ENCODE measurements at regions not wholly inside any gene's neighbourhood (a gene's known extent, or its start where the extent isn't known, plus 50 kb on each side); places are given as distances from the start of the nearest gene placed in this dataset.
"Not testable (repeated sequence)": the region's sequence is repeated elsewhere in the genome, so short reads cannot be mapped to it uniquely, and the experiment has no call there.

DNA sequence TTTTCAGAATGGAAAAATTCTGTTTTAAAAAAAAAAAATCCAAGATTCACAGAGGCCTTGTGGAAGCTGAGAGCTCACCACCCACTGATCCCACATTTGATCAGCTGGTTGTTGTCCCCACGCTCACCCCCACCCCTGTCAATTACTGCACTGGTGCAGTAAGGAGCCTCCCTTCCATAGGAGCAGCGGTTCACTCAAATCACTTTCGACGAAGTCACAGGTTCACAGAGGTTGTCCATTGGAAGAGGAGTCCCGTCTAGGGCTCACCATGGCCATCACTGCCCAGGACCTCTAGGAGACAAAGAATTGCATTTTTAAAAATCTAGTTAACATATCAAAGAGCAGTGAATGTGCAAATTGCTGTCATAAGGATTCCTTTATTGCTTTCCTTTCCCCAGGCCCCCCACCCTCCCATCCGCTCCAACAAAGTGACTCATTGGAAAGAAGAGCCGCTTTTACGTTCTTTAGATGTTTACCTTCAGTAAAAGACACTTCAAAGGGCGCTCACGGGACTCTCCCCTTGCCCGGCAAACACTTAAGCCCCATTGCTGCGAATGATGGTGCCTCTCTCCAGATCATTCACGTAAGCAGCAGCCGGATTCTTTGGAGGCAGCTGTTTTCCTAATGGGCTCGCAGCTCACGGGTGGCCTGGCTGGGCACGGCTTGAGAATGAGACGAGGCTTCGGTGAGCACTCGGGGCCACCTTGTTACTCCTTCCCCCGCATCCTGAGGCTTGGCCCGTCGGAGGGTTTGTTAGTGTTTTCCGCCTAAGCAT, 165.5 kb upstream of the SALL3 start:
- no peak for DNase-seq

DNA sequence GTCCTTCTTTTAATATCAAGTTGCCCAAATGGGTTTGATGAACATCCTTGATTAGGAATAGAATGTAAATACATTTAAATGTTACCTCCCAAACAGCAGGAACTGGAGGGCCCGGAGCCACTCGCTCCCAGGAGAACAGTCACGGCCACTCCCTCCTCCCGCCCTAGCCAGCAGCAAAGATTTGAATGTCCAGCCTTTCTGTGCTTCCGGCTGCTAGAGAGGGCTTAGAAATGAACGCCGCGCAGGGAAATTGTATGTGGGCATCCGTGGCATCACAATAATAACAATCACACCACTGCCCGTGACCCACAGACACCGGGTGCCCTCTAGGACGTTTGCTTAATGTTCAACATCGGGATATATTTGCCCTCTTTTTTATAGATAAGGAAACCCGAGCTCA, 164.9 kb upstream of the SALL3 start:
- DNase-seq: no peak

DNA sequence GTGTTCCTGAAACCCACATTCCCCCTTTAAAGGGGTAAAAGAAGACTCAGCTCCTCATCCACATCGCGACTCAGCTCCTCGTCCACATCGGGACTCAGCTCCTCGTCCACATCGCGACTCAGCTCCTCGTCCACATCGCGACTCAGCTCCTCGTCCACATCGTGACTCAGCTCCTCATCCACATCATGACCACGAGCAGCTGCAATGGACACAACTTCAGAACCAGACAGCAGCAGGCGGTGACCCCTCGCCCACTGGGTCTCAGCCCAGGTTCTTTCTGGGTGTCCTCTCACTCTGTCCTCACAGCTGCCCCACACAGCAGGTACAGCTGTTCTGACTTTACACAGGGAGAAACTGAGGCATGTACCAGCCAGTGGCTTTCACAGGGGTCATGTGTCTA, 163.5 kb upstream of the SALL3 start:
- no peak for DNase-seq

DNA sequence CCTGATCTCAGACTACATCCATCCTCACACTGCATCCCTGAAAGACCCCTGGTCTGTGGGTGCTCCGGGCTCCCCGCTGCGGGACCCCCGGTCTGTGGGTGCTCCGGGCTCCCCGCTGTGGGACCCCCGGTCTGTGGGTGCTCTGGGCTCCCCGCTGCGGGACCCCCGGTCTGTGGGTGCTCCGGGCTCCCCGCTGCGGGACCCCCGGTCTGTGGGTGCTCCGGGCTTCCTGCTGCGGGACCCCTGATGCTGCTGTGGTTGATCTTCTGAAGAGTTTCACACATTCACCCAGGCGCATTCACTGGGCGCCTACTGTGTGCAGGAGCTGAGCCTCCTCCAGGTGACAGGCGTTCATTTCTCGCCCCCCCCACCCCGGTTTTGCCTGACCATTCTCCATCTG, 162.7 kb upstream of the SALL3 start:
- no peak for DNase-seq

DNA sequence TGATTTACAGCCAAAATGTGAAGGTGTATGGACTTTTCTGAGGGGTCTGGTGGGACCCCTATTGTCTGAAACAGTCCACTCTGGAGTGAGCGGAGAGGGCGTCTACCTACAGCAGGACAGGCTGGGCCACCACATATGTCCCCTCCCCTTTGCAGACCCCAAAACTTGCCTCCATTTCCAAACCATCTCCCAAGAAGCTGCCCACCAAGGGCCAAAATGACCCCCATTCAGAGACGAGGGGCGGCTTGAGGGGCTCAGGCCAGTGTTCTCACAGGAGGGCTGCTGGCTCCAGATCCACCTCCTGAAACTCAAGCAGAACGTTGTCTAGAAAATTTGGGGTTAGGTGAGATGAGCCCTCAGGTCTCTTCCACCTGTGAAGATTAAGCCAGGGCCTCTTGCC, 161.1 kb upstream of the SALL3 start:
- DNase-seq: no peak

DNA sequence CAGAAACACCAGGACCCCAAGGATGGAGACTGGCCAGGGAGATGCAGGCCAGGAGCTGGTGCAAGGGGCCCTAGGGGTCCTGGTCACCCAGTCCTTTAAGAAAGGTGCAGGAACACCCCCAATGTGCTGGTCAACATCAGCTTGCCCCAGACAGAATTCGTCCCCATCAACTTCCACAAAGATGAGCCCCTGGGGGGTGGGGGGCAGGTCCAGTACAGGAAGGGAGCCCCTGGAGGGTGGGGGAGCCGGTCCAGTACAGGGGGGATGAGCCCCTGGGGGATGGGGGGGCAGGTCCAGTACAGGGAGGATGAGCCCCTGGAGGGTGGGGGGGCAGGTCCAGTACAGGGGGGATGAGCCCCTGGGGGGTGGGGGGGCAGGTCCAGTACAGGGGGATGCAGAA, 160.7 kb upstream of the SALL3 start:
- DNase-seq: no peak

DNA sequence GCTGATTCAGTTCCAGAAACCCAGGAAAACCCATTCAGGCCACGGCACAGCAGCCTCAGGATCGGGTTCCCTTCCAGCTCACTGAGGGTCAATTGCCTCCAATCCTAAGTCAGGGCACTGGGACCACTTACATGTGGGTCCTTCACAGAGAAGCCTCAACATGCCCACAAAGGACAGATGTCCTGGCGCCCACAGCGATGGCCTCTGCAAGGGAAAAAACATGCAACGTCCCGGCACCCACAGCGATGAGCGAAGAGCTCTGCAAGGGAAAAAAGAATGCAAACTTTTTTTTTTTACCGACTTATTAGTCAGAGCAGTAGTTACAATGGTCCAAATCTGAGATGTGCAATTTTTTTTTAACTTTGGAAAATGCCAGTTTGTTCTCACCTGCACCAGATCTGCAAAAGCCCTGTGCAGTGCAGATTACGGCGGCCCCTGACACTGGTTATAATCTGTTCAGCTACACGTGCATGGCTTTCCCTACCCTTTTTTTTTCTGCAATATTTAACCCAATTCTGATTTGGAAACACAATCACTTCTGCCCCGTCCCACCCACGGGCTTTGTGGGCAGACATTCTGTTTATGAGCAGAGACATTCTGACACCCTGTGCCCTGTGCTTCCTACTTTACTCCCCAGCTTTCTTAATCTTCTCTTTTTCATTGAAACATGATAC, 159.3 kb upstream of the SALL3 start:
- DNase-seq: no peak

DNA sequence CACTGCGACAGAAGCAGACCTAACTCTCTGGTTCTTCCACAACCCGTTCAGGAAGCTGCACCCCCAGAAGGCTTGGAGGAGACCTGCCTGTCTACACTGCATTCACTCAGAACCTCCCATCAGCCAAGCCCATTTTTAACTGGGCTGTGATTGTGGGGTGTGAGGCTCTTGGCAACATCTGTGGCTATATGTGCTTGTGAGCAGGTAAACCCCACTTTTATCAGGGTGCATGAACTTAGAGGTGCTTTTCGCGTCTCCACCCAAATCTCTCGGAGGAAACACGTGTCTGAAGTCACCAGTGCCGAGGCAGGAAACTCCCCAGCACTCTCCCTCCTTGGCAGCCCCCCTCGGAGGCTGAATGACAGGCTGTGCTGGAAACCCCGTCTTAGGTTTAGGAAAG, 158.2 kb upstream of the SALL3 start:
- no peak for DNase-seq

DNA sequence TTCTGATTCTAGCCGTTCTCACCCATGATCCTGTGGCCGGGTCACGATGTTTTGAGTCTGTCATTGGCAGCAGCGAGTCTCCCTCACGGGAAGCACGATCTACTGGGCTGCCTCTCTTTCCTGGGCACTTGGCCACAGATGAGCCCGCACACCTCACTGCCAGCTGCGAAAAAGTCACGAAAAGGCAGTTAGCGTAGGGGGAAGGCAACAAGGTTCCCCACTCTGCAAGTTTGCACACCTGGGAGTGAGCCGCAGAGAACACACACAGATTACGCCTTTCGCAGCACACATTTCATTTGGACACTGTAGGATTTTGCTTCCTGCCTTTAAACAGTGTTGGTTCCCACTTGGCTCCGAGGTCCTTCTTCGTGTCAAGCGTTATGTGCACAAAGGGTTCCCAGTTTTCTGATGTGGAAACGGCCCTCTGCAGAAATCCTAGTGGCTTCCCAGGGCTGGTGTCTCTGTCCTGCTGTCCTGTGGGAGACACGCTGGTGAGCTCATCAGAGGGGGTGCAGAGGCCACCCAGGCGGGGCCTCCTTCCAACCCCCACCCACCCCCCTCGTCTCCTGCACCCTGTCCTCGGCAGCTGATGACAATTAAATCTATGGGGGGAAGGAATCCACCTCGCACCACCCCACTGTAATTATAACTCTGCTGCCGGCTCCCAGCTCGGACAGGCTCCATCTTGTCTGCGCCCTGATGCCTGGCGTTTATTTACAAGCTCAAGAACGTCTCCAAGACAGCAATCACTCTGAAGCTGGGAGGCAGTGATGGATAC, 157.3 kb upstream of the SALL3 start:
- no peak for DNase-seq

DNA sequence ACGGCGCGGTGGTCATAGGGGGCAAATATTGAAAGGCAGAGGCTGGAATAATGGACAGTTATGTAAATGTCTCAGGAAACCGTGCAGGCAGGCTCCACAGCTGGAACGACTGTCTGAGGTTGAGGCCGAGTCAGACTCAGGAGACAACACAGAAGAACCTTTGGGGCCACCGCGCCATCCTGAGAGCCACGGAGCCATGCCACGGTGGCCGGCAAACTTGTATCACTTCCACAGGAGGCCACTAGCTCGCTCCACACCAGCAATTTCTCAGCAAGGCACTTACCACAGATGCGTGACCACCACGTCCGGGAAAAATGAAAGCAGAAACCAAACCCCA, 156.7 kb upstream of the SALL3 start:
- DNase-seq: no peak

DNA sequence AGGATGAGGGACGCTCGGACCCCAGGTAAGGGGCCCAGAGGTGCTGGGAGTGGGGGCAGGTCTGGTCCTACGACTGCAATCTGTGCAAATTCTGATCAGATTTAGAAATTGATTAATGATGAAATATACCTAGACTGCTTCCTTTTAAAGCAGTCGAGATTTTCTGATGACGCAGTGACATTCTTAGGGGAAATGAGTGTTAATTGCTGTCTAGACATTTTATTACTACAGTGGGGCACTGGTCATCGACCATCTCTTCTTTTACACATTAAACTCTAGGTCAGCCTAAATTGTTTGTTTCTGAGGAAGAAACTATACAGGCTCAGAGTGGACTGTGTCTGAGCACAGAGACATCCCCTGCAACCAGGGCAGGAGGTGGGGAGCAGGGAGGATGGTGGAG, 154.4 kb upstream of the SALL3 start:
- no peak for DNase-seq

DNA sequence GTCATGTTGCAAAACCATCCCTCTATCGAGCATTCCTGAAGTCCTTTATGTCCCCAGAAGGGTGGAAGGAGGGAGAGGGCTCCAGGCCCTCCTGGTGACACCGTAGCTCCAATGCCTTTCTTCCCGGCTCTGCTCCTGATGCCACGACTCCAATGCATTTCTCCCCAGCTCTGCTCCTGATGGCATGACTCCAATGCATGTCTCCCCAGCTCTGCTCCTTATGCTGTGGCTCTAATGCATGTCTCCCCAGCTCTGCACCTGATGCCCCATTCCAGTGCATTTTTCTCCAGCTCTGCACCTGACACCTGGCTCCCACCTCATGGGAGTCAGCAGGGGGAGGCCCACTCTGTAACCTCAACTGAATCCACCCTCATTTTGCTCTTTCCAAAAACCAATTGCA, 153.0 kb upstream of the SALL3 start:
- DNase-seq: no peak

DNA sequence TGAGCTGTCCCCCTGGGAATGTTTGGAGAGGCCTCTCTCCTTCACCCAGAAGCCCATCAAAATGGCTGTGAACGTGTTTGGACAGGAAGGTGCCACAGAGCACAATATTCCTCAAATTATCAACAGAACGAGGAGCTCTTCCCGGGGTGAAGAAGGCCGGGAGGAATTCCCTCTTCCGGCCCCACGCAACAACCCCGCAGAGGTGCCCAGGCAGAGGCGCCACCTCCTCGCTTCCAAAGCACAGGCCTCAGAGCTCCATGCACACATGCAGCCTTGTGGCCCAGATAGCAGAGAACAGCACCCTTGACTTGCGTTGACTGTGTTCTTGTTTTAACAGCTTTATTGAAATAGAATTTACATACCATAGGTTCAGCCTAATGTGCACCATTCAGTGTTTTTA, 152.5 kb upstream of the SALL3 start:
- DNase-seq: no peak

DNA sequence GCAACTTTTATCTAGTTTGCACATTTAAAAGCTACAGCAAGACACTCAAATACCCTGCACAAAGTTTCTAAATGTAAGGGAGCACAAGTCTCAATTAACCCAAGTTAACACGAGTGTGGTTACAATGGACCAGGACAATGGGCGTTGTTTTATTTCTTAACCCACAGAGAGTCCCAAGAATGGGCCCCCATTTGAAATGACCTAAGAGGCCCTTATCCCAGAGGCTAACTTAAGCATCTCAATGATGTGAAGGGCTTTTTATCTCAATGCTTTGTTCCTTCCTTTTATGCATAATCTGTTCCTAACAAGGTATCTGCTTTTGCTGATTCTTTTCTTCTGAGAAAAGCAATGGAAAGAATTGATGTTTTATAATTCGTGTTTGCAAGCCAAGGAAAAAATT, 151.5 kb upstream of the SALL3 start:
- no peak for DNase-seq

DNA sequence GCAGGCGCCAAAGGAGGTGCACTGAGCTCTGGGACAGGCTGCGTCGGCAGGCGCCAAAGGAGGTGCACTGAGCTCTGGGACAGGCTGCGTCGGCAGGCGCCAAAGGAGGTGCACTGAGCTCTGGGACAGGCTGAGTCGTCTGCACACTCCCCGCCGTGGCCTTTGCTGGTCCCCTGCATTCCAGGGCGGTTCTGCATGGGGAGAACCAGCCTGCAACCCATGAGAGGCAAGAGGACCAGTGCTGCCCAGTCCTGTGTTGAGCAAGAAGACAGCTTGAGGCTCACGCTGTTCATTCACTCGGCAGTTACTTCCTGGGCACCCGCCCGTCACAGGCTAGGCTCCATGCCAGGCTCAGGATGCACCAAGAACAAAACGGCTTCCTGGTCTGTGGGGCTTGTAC, 150.6 kb upstream of the SALL3 start:
- DNase-seq: not testable (repeated sequence)

DNA sequence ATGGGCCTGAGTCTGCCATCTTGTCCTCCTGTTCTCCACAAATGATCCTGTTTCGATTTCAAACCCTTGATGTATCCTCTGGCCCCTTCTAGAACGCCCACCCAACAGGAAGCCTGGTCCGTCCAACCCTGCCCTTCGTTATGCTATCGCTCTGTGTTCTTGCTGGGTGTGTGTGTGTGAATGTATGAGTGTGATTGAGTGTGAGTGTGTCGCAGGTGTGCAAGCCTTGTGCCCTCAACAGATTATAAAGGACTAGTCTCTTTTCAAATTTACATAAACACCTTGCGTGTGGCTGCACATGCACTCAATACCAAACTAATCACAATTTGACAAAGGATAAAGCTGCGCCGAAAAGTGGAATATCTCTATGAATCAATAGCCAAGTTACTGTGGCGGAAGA, 149.5 kb upstream of the SALL3 start:
- DNase-seq: no peak

DNA sequence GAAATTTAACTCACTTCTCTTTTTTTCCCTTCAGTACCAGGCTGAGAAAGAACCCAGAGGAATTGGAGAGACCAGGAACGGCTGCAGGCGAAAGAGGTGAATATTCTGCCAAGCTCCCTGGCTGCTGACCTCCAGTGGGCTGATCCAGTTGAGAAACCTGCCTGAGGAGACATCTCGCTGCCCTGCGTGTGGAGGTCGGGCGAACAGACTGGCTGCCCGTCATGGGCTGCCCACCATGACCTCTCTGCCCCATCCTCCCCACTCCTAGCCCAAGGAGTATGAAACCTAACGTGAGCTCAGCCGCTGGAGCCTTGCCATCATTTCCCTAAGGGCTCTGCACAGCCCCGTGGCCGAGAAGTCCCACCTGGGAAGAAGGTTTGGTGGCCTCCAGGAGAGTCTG, 148.8 kb upstream of the SALL3 start:
- DNase-seq: no peak

DNA sequence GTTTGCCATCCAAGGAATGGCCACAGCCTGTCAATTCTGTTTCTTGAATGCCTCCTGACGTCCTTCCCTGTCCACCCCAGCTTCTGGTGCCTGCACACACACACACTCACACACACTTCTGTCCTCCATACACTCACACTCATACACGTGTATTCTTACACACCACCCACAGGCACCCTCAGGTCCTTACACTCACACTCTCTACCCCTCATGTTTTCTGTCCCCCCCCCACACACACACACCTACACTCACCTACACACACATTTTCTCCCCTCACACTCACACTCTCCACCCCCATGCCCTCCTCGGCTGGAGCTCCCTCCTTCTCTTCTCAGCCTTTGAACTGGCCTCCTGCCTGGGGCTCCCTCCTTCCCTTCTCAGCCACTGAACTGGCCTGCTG, 148.0 kb upstream of the SALL3 start:
- DNase-seq: no peak

DNA sequence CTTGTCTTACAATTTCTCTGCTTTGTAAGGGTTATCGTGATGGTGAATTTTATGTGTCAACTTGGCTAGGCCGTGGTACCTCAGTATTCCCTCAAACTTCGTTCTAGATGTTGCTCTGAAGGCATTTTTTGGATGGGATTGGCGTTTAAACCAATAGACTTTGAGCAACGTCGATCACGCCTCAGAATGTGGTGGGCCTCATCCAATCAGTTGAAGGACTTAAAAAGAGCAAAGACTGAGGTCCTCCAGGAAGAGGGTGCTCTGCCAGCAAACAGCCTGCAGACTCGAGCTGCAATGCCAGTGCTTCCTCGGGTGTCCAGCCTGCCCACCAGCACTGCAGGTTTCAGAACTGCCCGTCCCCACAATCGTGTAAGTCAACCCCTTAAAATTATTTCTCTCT, 145.8 kb upstream of the SALL3 start:
- DNase-seq: no peak

DNA sequence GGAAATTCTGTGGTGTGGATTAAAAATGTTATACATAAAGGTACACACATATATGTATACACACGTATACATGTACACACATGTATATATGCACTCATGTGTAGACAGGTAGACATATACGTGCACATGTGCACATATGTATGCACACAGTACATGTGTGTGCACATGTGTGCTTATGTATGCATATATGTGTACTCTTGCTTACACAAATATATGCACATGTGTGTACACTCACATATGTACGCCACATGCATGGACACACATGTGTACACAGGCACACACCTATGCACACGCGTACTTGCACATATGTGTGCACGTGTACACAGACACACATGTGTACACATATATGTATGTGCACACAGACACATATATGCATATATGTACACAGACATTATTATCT, 142.8 kb upstream of the SALL3 start:
- DNase-seq: no peak

DNA sequence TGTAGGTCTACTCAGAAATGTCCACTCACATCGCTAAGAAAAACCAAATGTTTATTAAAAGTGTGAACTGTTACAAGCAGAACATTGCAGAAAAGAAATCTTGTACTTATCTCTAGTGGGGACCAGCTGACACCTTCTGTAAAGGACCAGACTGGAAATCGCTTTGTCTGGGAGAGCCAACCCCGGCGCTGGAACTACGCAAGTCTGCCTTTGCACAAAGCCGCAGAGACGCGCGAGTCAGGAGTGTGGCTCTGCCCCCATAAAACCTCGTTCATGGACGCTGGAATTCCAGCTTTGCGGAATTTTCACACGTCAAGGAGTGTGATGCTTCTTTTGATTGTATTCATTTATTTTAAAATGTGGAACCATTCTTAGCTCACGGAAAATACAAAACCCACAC, 141.9 kb upstream of the SALL3 start:
- DNase-seq: no peak

DNA sequence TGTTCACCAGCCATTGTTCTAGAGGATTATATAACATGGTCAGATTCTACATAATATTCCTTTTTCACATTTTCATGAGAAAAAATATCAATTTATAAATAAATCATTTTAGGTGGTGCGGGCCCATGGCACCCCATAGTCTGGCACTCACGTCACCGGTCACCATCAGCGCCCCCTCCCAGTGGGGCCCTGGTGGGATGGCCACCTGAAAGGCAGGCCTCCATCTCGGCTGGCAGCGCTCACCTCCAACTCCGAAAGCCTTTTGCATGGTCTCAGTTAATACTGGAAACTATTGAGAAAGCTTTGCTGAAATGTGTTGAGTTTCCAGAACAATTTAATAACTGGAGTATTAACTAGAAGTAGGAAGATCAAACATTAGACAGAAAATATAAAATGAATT, 141.4 kb upstream of the SALL3 start:
- DNase-seq: no peak

DNA sequence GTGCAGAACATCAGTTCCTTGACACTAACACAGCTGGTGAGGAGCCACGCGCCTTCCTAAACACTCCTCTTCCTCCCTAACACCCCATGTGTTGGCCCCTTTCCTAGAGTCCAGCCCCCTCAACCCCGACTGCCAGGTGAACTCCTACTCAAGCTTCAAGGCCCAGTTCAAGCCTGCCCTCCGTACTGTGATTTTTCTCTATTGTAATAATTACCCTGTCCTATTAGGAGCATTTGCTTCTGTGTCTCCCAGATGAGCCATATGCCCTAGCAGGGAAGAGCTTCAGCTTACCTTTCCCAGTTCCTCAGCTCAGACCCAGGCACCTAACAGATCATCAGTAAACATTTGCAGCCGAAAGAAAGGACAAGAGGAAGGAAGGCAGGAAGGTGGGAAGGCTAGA, 130.6 kb upstream of the SALL3 start:
- no peak for DNase-seq

DNA sequence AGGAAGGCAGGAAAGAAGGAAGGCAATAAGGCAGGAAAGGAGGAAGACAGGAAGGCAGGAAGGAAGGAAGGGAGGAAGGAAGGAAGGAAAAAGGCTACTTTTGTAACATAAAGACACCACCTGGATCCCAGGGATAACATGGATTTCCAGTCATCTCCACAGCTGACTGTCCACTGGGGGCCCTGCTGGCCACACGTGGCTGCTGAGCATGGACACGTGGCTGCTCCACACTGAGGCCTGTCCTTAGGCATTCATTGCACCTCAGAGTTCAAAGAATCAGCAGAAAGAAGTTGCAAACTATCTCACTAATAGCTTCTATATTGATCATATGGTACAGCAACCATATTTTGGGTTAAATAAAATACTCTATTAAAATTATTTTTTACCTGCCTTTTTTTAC, 130.2 kb upstream of the SALL3 start:
- no peak for DNase-seq

Measured in fibroblast of skin of right biceps (primary cell).